ENCODE measurements at regions not wholly inside any gene's neighbourhood (a gene's known extent, or its start where the extent isn't known, plus 50 kb on each side); places are given as distances from the start of the nearest gene placed in this dataset.

- no peak for DNase-seq
Observed at GRCh38 chr9:115964710-115965347, 188.8 kb upstream of the PAPPA start.

GRCh38 chr9:115966660-115967059 lies 186.9 kb upstream of the PAPPA start:
- no peak for DNase-seq

- no peak for DNase-seq
Observed at GRCh38 chr9:115969096-115969495, 184.5 kb upstream of the PAPPA start.

- DNase-seq: no peak
Observed at GRCh38 chr9:115972362-115972761, 181.2 kb upstream of the PAPPA start.

- DNase-seq: no peak
Observed at GRCh38 chr9:115972843-115973595, 180.6 kb upstream of the PAPPA start.

GRCh38 chr9:115976781-115977180 lies 176.8 kb upstream of the PAPPA start:
- DNase-seq: no peak

- no peak for DNase-seq
Observed at GRCh38 chr9:115978091-115978490, 175.5 kb upstream of the PAPPA start.

- no peak for DNase-seq
Observed at GRCh38 chr9:115978659-115979096, 174.9 kb upstream of the PAPPA start.

DNA sequence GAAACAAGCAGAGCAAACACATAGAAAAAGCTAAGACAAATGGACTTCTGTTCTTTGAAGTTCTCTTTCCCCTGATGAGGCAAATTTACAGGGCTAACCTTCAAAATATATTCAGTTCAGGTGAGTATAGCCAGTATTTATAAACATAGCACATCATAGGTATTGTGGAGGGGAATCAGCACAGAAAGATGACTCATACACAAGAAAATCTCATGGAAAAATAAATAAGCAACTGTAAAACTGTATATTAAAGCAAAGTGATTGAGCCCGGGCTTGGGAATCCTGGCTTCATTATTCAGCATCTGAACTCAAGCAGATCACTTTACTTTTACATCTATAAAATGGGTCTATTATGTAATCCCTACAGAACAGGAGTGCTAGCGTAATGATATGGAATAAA lies 173.5 kb upstream of the PAPPA start:
- no peak for DNase-seq

GRCh38 chr9:115980502-115980901 lies 173.1 kb upstream of the PAPPA start:
- DNase-seq: no peak

DNA sequence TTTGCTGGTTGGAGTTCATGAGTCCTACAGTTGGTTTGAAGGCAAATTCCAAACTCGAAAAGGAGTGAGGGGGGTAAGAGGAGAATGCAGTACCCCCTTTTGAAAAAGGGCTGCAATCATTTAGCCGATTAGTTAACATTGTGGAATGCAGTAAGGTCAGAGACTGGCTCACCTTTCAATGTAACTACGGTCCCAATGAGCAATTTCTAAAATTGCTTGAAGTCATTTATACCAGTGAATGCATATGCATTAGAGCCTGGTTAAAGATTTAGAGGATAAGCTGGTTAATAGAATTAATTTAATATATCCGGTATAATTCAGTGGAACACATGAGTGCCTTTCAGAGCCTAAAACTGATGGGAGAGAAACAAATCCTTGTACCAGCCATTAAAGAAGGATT lies 172.6 kb upstream of the PAPPA start:
- no peak for DNase-seq

DNA sequence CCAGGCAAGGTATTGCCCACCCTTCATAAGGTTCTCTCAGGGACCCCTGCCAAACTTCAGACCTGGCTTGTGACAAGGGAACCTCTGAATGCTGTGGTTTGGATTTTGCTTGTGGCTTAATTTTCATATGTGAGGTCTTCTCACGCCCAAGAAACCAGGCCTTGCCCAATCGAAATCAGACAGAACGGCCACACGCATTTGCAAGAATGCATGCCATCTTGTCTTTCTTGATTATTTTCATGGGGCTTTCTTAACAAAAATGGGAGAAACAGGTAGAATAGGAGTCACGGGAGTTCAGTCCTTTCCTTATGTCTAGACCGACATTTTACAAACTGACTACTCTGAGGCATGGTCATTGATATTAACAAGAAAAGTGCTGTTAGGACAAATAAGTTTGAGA lies 170.2 kb upstream of the PAPPA start:
- no peak for DNase-seq

GRCh38 chr9:115985657-115986056 lies 167.9 kb upstream of the PAPPA start:
- DNase-seq: no peak

GRCh38 chr9:115986508-115986907 lies 167.1 kb upstream of the PAPPA start:
- no peak for DNase-seq

GRCh38 chr9:115988701-115989100 lies 164.9 kb upstream of the PAPPA start:
- DNase-seq: no peak

GRCh38 chr9:115989831-115990230 lies 163.8 kb upstream of the PAPPA start:
- no peak for DNase-seq

DNA sequence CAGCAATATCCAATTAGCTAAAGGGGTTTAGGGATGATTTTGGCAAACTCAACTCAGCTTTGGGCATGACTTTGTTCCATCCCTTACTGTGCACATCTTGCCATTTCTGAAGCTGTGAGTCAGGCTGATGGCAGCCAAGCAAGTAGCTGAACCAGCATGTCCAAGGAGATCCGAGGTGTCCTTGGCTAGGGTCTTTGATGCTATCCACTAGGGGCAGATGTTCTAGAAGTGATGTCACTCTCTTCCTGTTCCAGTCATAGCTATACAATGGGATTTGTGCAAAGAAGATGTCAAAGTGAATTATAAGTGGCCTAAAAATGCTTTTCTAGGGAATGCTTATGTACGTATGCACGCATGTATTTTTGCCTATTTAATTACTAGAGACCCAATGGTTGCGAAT lies 160.8 kb upstream of the PAPPA start:
- no peak for DNase-seq

DNA sequence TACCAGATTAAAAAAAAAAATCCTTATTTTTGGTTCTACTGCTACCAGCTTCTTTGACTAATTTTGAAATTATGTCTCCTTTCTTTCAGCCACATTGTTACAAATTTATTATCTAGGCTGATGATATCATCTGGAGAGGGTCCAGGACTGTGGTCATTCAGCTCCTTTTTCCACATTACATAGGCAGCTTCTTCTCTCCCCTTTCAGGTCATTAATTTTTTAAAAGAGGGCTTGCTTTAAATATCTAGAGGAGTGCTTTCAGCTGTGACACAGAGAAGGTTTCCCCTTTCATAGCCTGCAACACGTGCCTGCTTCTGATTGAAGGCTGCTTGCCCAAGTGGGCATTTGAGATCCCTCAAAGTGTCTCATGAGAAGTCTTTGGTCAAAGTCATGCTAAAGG lies 155.7 kb upstream of the PAPPA start:
- DNase-seq: no peak

GRCh38 chr9:115998666-115999065 lies 154.9 kb upstream of the PAPPA start:
- DNase-seq: no peak

DNA sequence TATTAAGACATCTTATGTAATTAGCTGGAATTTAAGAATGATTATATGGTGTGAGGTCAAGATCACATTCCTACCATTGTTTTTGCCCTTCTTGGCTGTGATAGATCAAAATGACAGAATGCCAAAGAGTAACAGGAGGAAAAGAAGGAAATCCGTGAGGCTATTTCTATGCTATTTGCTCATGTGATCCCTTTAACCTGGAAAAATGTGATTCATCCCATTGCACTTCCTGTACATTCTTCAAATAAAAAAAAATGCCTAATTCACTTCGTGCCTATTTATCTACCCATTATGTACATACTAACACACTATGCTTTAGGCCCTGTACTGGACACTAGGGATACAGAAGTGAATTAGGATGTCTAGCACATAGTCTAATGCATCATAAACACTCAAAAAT lies 154.1 kb upstream of the PAPPA start:
- DNase-seq: no peak

DNA sequence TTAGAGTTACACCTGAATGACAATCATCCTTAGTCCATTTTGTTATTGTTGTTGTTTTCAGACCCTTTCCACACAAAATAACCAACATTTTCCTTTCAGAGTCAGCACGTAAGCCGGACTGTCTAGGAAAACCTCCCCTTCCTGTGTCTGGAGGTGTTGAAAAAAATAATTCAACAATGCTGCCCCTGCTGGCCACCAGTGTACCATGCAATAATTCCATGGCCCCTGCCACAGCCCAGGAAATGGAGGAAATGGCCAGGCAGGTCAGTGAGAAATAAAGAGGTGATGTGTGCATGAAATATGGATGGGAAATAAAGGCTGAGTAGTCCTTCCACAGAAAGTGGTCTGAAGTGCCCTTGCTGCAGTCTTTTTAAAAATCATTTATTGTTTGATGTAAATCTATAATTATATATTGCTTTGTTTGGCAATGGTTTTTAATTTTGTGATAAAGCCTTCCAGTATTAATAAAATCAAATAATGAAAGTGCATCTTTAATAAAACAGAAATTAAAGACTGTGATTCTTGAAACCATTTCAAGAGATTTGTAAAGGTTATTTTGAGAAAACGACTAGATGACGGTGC lies 152.8 kb upstream of the PAPPA start:
- no peak for DNase-seq

GRCh38 chr9:116002181-116002580 lies 151.4 kb upstream of the PAPPA start:
- no peak for DNase-seq

- no peak for DNase-seq
Observed at GRCh38 chr9:116002624-116003023, 151.0 kb upstream of the PAPPA start.

GRCh38 chr9:116003397-116003796 lies 150.2 kb upstream of the PAPPA start:
- no peak for DNase-seq
